ENCODE measurements at regions not wholly inside any gene's neighbourhood (a gene's known extent, or its start where the extent isn't known, plus 50 kb on each side); places are given as distances from the start of the nearest gene placed in this dataset.

DNA sequence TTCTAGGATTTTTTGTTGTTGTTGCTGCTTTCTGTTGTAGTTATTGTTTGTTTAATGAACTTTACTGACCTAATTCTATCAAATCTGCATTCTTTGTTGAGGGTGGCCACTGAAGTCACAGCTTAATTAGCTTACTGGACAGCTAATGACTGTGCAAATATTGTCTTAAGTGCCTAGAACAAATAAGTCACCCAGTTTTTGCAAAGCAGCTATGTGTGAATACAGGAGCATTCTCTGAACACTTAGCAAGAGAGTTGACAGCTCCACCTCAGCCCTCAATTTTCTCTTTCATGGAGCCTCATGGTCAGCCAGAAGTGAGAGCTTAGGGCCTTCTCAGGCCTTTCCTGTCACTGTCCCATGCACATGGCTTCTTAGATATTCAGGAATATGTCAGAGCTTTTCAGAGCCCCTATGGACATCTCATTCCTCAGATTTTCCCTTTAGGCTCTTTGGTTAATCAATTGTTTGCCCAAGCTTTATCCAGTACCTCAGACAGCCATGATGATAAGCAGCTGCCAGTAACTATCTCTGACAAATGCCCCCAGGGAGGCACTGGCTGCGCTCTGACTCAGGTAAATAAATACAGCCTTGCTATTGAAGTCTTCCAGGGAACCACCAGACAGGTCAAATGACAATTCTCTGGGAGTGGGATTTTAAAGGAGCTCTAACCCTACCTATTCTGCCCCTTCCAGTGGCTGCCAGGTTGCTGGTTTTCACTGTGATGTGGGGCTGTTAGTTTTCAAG is 241.4 kb upstream of the IL12B start:
- TF ChIP-seq GATA3 (IDR thresholded peaks at IDR 0.05; ENCODE audit: low read depth, low read length) (no peak), GATA2 (IDR thresholded peaks at IDR 0.05; ENCODE audit: low read depth, low read length) (no peak)

DNA sequence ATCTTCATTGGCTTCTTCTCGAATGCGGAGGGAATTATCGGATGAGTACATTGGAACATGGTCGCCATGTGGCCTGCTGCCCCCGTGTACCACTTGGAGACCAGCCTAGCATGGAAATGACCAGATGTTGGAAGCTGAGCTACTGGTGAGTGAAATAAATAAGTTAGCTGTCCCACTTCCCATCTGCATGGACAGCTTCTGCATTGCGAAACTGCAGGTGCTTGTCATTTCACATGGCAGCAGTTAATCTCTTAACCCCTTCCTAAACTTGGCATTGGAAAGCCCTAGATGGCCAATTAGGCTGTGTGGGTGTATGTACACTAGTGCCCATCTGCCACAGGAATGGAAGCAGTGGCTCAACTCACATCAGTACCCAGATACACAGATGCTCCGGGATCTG is 246.6 kb upstream of the IL12B start:
- TF ChIP-seq GATA2 (IDR thresholded peaks at IDR 0.05; ENCODE audit: low read depth, low read length) (no peak), GATA3 (IDR thresholded peaks at IDR 0.05; ENCODE audit: low read depth, low read length) (no peak)

DNA sequence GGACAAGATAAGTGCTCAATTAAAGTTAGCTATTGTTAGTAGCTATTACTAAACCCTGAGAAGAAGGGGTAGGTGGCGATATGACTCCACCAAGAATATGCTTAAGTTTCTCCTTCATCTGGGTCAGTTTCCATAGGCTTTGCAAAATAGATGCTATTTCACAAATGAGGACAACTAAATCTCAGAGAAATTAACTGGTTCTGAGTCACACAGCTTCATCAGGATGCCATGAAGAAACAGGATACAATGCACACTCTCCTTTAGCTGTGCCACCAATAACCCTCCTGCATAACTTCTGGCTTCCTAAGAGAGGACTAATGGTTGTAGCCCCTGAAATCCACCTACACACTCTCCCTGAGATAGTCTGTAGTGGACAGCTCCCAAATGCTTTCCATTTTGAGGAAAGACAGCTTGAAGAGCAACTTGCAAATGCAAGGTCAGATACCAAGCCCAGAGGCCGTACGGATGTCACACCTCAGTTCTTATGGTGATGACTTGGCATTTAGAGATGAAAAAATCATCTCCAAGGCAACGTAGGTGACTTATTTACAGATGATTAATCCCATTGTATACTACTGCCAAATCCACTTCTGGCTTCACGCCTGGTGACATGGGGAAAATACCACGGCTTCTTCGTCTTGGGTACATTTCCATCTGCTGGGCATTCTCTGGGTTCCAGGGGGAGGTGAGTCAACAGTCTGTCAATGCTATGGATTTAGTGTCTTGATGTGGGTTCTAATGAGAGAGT is 251.4 kb upstream of the IL12B start:
- no peak for TF ChIP-seq GATA3 (IDR thresholded peaks at IDR 0.05; ENCODE audit: low read depth, low read length)
- no peak for TF ChIP-seq GATA2 (IDR thresholded peaks at IDR 0.05; ENCODE audit: low read depth, low read length)

- TF ChIP-seq GATA3 (IDR thresholded peaks at IDR 0.05; ENCODE audit: low read depth, low read length) = no peak
- TF ChIP-seq GATA2 (IDR thresholded peaks at IDR 0.05; ENCODE audit: low read depth, low read length) = no peak
These were observed 252.7 kb upstream of the IL12B start for GRCh38 chr5:159582756-159583541.

GRCh38 chr5:159586921-159587320 is 256.6 kb upstream of the IL12B start:
- TF ChIP-seq GATA3 (IDR thresholded peaks at IDR 0.05; ENCODE audit: low read depth, low read length) = no peak
- TF ChIP-seq GATA2 (IDR thresholded peaks at IDR 0.05; ENCODE audit: low read depth, low read length) = no peak

- TF ChIP-seq GATA2 (IDR thresholded peaks at IDR 0.05; ENCODE audit: low read depth, low read length) (no peak), GATA3 (IDR thresholded peaks at IDR 0.05; ENCODE audit: low read depth, low read length) (no peak)
These were observed 258.7 kb upstream of the IL12B start for GRCh38 chr5:159588941-159589340.

GRCh38 chr5:159593518-159594073 is 263.3 kb upstream of the IL12B start:
- TF ChIP-seq GATA2 (IDR thresholded peaks at IDR 0.05; ENCODE audit: low read depth, low read length) (no peak), GATA3 (IDR thresholded peaks at IDR 0.05; ENCODE audit: low read depth, low read length) (no peak)

DNA sequence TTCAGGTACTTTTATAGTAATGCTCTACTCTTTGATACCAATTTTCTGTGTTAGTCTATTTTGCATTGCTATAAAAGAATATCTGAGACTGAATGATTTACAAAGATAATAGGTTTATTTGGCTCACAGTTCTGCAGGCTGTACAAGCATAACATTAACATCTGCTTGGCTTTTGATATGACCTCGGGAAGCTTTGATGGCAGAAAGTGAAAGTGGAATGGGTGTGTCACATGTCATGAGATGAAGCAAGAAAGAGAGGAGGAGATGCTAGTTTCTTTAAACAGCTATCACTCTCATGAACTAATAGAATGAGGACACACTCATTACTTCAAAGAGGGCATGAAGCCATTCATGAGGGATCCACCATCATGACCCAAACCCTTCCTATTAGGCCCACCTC is 270.9 kb upstream of the IL12B start:
- TF ChIP-seq GATA3 (IDR thresholded peaks at IDR 0.05; ENCODE audit: low read depth, low read length) = no peak
- TF ChIP-seq GATA2 (IDR thresholded peaks at IDR 0.05; ENCODE audit: low read depth, low read length) = no peak

GRCh38 chr5:159602434-159602833 is 272.1 kb upstream of the IL12B start:
- TF ChIP-seq GATA2 (IDR thresholded peaks at IDR 0.05; ENCODE audit: low read depth, low read length) (no peak), GATA3 (IDR thresholded peaks at IDR 0.05; ENCODE audit: low read depth, low read length) (no peak)

GRCh38 chr5:159605585-159605984 is 275.3 kb upstream of the IL12B start:
- TF ChIP-seq GATA3 (IDR thresholded peaks at IDR 0.05; ENCODE audit: low read depth, low read length) = no peak
- TF ChIP-seq GATA2 (IDR thresholded peaks at IDR 0.05; ENCODE audit: low read depth, low read length) = no peak

DNA sequence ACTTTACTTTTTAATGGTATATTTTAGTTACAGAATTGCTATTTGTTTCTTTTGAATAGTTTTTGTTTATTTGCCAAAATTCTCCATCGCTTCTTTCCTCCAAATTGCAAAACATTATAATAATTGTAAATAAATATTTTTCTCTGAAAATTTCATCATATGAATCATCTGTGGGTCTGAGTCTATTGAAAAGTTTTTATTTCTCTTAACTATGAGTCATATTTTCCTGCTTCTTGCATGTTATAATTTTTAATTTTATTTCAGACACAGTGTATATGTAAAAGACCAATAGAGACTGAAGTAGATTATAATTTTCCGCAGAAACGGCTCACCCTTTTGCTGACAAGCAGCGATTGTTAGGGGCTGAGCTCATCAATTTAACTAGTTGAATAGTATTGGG is 279.1 kb upstream of the IL12B start:
- TF ChIP-seq GATA2 (IDR thresholded peaks at IDR 0.05; ENCODE audit: low read depth, low read length) (no peak), GATA3 (IDR thresholded peaks at IDR 0.05; ENCODE audit: low read depth, low read length) (no peak)

GRCh38 chr5:159610966-159611579 is 280.8 kb upstream of the IL12B start:
- TF ChIP-seq GATA2 (IDR thresholded peaks at IDR 0.05; ENCODE audit: low read depth, low read length) = no peak
- no peak for TF ChIP-seq GATA3 (IDR thresholded peaks at IDR 0.05; ENCODE audit: low read depth, low read length)

- no peak for TF ChIP-seq GATA2 (IDR thresholded peaks at IDR 0.05; ENCODE audit: low read depth, low read length)
- no peak for TF ChIP-seq GATA3 (IDR thresholded peaks at IDR 0.05; ENCODE audit: low read depth, low read length)
These were observed 286.7 kb upstream of the IL12B start for GRCh38 chr5:159616952-159617351.

DNA sequence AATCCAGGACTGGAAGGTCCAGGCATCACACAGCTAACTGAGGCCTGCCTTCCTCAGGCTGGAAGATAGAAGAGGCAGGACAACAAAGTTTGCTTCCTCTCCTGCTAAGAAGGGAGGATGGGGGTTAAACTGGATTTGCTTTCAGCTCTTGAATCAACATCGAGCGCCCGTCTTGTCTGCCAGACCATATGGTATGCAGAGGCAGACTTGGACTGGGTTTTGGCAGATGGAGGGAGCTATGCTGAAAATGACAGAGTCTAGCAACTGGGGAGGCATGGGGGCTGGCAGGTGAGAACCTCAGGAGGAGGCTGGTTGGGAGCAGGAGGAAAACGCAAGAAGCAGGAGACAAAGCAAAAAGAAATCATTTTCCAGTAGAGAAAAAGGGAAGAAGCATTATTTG is 289.5 kb upstream of the IL12B start:
- TF ChIP-seq GATA3 (IDR thresholded peaks at IDR 0.05; ENCODE audit: low read depth, low read length) (no peak), GATA2 (IDR thresholded peaks at IDR 0.05; ENCODE audit: low read depth, low read length) (no peak)

Measured in SH-SY5Y (cell line).